Fibroblast of pulmonary artery (primary cell): ENCODE measurements at regions not wholly inside any gene's neighbourhood (a gene's known extent, or its start where the extent isn't known, plus 50 kb on each side); places are given as distances from the start of the nearest gene placed in this dataset.

Experiments
- DNase-seq: peaks from one replicate; pipeline ENCODE4 v3.0.0-alpha.2; 2010; ENCODE audit warnings: low read depth
- H3K4me3 ChIP-seq: replicated peaks from 2 replicates; pipeline ENCODE4 v1.5.1; 2011; ENCODE audit warnings: low read depth, mild to moderate bottlenecking, control low read depth, low read length, moderate library complexity
- CTCF ChIP-seq: IDR thresholded peaks from 2 replicates; pipeline ENCODE4 v1.5.1; 2011; ENCODE audit warnings: mild to moderate bottlenecking, control low read depth, low read length, inconsistent platforms; ENCODE audit errors: missing control alignments

- no peak for DNase-seq
Measured at GRCh38 chr5:174173766-174174165, 128.3 kb downstream of the NSG2 start.

DNA sequence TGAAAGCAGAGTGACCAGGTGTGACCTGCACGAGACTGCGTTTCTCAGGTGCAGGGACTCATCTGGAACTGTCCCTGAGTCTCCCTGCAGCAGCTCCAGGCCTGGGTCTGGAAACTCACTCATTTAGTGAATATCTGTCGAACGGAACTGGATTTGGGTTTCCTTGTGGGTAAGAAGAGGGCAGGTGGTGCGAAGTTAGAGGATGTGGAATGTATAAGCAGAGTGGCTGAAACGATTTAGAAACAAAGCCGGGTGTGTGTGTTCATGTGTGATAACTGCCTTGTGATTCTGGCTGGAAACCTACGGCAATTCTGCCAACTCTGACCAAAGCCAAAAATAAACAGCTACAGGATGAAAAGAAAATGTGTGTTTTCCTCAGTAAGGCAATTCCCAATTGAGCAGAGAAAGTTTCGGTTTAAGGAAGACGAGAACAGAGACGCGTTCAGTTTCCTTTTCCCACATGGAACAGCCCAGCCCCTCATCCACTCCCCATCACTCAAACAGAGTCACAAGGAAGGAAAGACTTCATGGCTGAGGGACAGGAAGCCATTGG is 130.3 kb downstream of the NSG2 start:
- no peak for DNase-seq
- no peak overlapping the region for H3K4me3 ChIP-seq
- TF ChIP-seq CTCF: no peak

More at GRCh38 chr5:174173766-174174165, 128.3 kb downstream of the NSG2 start:
- H3K4me3 ChIP-seq: no peak overlapping the region
- TF ChIP-seq CTCF: no peak

GRCh38 chr5:174176511-174176910 is 131.0 kb downstream of the NSG2 start:
- no peak for TF ChIP-seq CTCF
- no peak for DNase-seq
- no peak overlapping the region for H3K4me3 ChIP-seq

- TF ChIP-seq CTCF: no peak
- no peak overlapping the region for H3K4me3 ChIP-seq
- DNase-seq: no peak
Measured at GRCh38 chr5:174177531-174177930, 132.0 kb downstream of the NSG2 start.

- no peak for TF ChIP-seq CTCF
- H3K4me3 ChIP-seq: no peak overlapping the region
- no peak for DNase-seq
Measured at GRCh38 chr5:174177976-174178605, 132.6 kb downstream of the NSG2 start.

- no peak for TF ChIP-seq CTCF
- H3K4me3 ChIP-seq: no peak overlapping the region
- no peak for DNase-seq
Measured at GRCh38 chr5:174180639-174181038, 135.1 kb downstream of the NSG2 start.

DNA sequence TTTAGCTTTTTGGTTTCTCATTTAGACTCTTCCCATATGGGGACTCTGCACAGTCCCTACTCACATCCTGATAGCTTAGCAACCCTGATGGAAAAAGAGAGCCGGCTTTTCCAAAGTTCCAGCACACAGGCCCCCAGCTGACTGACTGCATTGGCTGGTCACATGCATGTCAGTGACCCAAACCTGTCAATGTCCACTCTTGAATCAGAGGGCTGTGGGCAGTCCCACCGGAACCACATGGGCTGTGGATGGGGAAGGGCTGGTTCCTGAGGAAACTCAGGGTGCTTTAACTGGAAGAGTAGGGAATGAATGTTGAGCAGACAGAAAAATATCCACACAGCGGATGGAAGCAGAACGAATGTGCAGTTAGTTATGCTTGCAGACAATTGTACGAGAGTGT is 136.6 kb downstream of the NSG2 start:
- TF ChIP-seq CTCF: no peak
- no peak overlapping the region for H3K4me3 ChIP-seq
- DNase-seq: no peak
